MCF 10A (cell line): ENCODE measurements at regions not wholly inside any gene's neighbourhood (a gene's known extent, or its start where the extent isn't known, plus 50 kb on each side); places are given as distances from the start of the nearest gene placed in this dataset.
"Not testable (repeated sequence)": the region's sequence is repeated elsewhere in the genome, so short reads cannot be mapped to it uniquely, and the experiment has no call there.

Experiments
- BruUV-seq: library from RNA; stranded (reverse); fragments of 400-500 nt; replicated peaks from 2 replicates; lab custom pipeline; 2021; lab: Mats Ljungman, UMichigan
- CTCF ChIA-PET: fragments of 300-600 bp; sonication (Branson Sonifier 250); formaldehyde crosslinking; extraction: SDS; loops from one replicate; lab custom pipeline; 2021; ENCODE audit warnings: antibody characterized with exemption, inconsistent platforms; lab: Yijun Ruan, JAX
- POLR2A ChIA-PET: fragments of 300-600, 350-650 bp; sonication (Branson Sonifier 250); formaldehyde crosslinking; extraction: SDS; loops from one replicate; lab custom pipeline; 2020; ENCODE audit warnings: antibody characterized with exemption, inconsistent platforms; lab: Yijun Ruan, JAX
- DNase-seq: peaks from one replicate; pipeline ENCODE4 v3.0.0-alpha.2; 2018; ENCODE audit not compliant: unreplicated experiment
- H3K27ac Mint-ChIP-seq: one replicate; pipeline ENCODE4 v1.8.0; 2022; ENCODE audit warnings: mild to moderate bottlenecking, low read depth, mixed read lengths; ENCODE audit not compliant: unreplicated experiment
- H3K27me3 Mint-ChIP-seq: one replicate; pipeline ENCODE4 v1.8.0; 2022; ENCODE audit warnings: mixed read lengths; ENCODE audit not compliant: insufficient read depth, unreplicated experiment
- H3K36me3 Mint-ChIP-seq: one replicate; pipeline ENCODE4 v1.8.0; 2022; ENCODE audit warnings: mild to moderate bottlenecking, moderate library complexity, mixed read lengths; ENCODE audit not compliant: insufficient read depth, unreplicated experiment
- H3K4me1 Mint-ChIP-seq: one replicate; pipeline ENCODE4 v1.8.0; 2022; ENCODE audit warnings: mixed read lengths; ENCODE audit not compliant: insufficient read depth, unreplicated experiment
- H3K4me3 Mint-ChIP-seq: one replicate; pipeline ENCODE4 v1.8.0; 2022; ENCODE audit warnings: mild to moderate bottlenecking, moderate library complexity, mixed read lengths; ENCODE audit not compliant: unreplicated experiment
- H3K9me3 Mint-ChIP-seq: one replicate; pipeline ENCODE4 v1.8.0; 2022; ENCODE audit warnings: mixed read lengths; ENCODE audit not compliant: unreplicated experiment
- CTCF ChIP-seq: fragments of 200-600 bp; IDR thresholded peaks from one replicate; pipeline ENCODE4 v1.8.0; 2022; ENCODE audit warnings: antibody characterized with exemption, mild to moderate bottlenecking; ENCODE audit not compliant: unreplicated experiment
- intact Hi-C: fragments of 100-400 bp; cut with micrococcal nuclease; formaldehyde crosslinking; loops from 2 replicates; pipeline ENCODE4 v1.14.1; 2022

GRCh38 chr5:126284977-126285696 is 138.1 kb upstream of the GRAMD2B start:
- Mint-ChIP-seq H3K27me3 (no peaks in the 10 kb centered on the region), H3K9me3 (no peaks in the 10 kb centered on the region), H3K36me3 (no peaks in the 10 kb centered on the region), H3K4me1 (no peaks in the 10 kb centered on the region), H3K4me3 (no peak overlapping the region), H3K27ac (no peak overlapping the region)
- BruUV-seq, result no TSS peak
- ChIA-PET CTCF (no interaction called here), POLR2A (interaction anchor here (1.4 kb wide), 1 partner anchor 231 kb away, joined by 5 read pairs; no protein-coding TSS in a partner anchor)
- DNase-seq, result no peak
- intact Hi-C loops, result no loop called here
- TF ChIP-seq CTCF, result no peak

- DNase-seq, POLR2A ChIA-PET, H3K27ac Mint-ChIP-seq, H3K4me1 Mint-ChIP-seq, intact Hi-C loops, BruUV-seq, H3K4me3 Mint-ChIP-seq, H3K9me3 Mint-ChIP-seq: not testable (repeated sequence)
- CTCF ChIA-PET, result interaction anchor here (0.6 kb wide), 1 partner anchor 508 kb away, joined by 3 read pairs; no protein-coding TSS in a partner anchor
- Mint-ChIP-seq H3K27me3 (peaks cover 11% of the 10 kb centered on the region), H3K36me3 (peaks cover 12% of the 10 kb centered on the region)
These were observed 127.1 kb upstream of the GRAMD2B start for GRCh38 chr5:126296121-126296520.

- H3K9me3 Mint-ChIP-seq, result peaks cover 18% of the 10 kb centered on the region
- no peaks in the 10 kb centered on the region for H3K27me3 Mint-ChIP-seq
- no peaks in the 10 kb centered on the region for H3K4me1 Mint-ChIP-seq
- H3K4me3 Mint-ChIP-seq, result no peak overlapping the region
- ChIA-PET POLR2A (interaction anchor here (0.6 to 0.8 kb wide), 2 partner anchors 419 to 1552 kb away, joined by 3 read pairs; no protein-coding TSS in a partner anchor), CTCF (interaction anchor here (0.8 kb wide), 1 partner anchor 65 kb away, joined by 3 read pairs; no protein-coding TSS in a partner anchor)
- H3K27ac Mint-ChIP-seq, result no peak overlapping the region
- intact Hi-C loops, result no loop called here
- no peaks in the 10 kb centered on the region for H3K36me3 Mint-ChIP-seq
- BruUV-seq, result no TSS peak
- TF ChIP-seq CTCF, result no peak
- DNase-seq, result no peak
These were observed 122.9 kb upstream of the GRAMD2B start for GRCh38 chr5:126300293-126300692.

- Mint-ChIP-seq H3K4me1 (no peaks in the 10 kb centered on the region), H3K9me3 (peaks cover 19% of the 10 kb centered on the region), H3K27ac (no peak overlapping the region), H3K36me3 (no peaks in the 10 kb centered on the region), H3K4me3 (no peak overlapping the region), H3K27me3 (no peaks in the 10 kb centered on the region)
- TF ChIP-seq CTCF, result no peak
- no peak for DNase-seq
- CTCF ChIA-PET, result no interaction called here
- BruUV-seq, result no TSS peak
- intact Hi-C loops, result no loop called here
- POLR2A ChIA-PET, result interaction anchor here (0.8 kb wide), 1 partner anchor 1553 kb away, joined by 3 read pairs; no protein-coding TSS in a partner anchor
These were observed 122.2 kb upstream of the GRAMD2B start for GRCh38 chr5:126301056-126301455.
